Endodermal cell (in vitro differentiated cells): ENCODE measurements at regions not wholly inside any gene's neighbourhood (a gene's known extent, or its start where the extent isn't known, plus 50 kb on each side); places are given as distances from the start of the nearest gene placed in this dataset.

Experiments
- DNase-seq: peaks from one replicate; pipeline ENCODE4 v3.0.0-alpha.2; 2017
- H3K27ac ChIP-seq: 2 replicates; pipeline ENCODE4 v1.5.1; 2013; ENCODE audit warnings: mild to moderate bottlenecking, low read depth, low read length, moderate library complexity
- H3K27me3 ChIP-seq: 2 replicates; pipeline ENCODE4 v1.6.1; 2013; ENCODE audit warnings: mild to moderate bottlenecking, low read length, moderate library complexity; ENCODE audit not compliant: insufficient read depth, control insufficient read depth, poor library complexity, severe bottlenecking
- H3K36me3 ChIP-seq: 2 replicates; pipeline ENCODE4 v1.7.0; 2013; ENCODE audit warnings: mild to moderate bottlenecking, low read length, moderate library complexity; ENCODE audit not compliant: control insufficient read depth, insufficient read depth
- H3K4me1 ChIP-seq: one replicate; pipeline ENCODE4 v1.7.0; 2013; ENCODE audit warnings: low read length; ENCODE audit not compliant: control insufficient read depth, insufficient read depth
- H3K4me3 ChIP-seq: 2 replicates; pipeline ENCODE4 v1.5.1; 2013; ENCODE audit warnings: mild to moderate bottlenecking, low read length, moderate library complexity
- H3K9ac ChIP-seq: 2 replicates; pipeline ENCODE4 v1.6.1; 2013; ENCODE audit warnings: mild to moderate bottlenecking, low read length, moderate library complexity; ENCODE audit not compliant: poor library complexity, severe bottlenecking; ENCODE audit errors: extremely low read depth
- H3K9me3 ChIP-seq: 2 replicates; pipeline ENCODE4 v1.6.1; 2013; ENCODE audit warnings: mild to moderate bottlenecking, low read length, moderate library complexity; ENCODE audit not compliant: control insufficient read depth
- H3K27ac Mint-ChIP-seq: 2 replicates; pipeline ENCODE4 v1.8.0; 2020; ENCODE audit warnings: mixed read lengths
- H3K27me3 Mint-ChIP-seq: 2 replicates; pipeline ENCODE4 v1.8.0; 2021; ENCODE audit warnings: mild to moderate bottlenecking, mixed read lengths; ENCODE audit not compliant: insufficient read depth
- H3K36me3 Mint-ChIP-seq: 2 replicates; pipeline ENCODE4 v1.8.0; 2020; ENCODE audit warnings: low read depth, mixed read lengths
- H3K4me1 Mint-ChIP-seq: 2 replicates; pipeline ENCODE4 v1.8.0; 2020; ENCODE audit warnings: mixed read lengths
- H3K4me3 Mint-ChIP-seq: 2 replicates; pipeline ENCODE4 v1.8.0; 2020; ENCODE audit warnings: mild to moderate bottlenecking, moderate library complexity, mixed read lengths
- H3K9me3 Mint-ChIP-seq: 2 replicates; pipeline ENCODE4 v1.8.0; 2020; ENCODE audit warnings: mild to moderate bottlenecking, mixed read lengths
- CTCF ChIP-seq: fragments of 200-600 bp; sonication (generic); conservative IDR thresholded peaks from 2 replicates; pipeline ENCODE4 v1.5.0; 2021; ENCODE audit warnings: antibody characterized with exemption, mild to moderate bottlenecking
- WGBS, 2 experiments: methylation state at CpG; one replicate each; pipeline versions ENCODE4 v1.1.5 to v1.1.7; 2013; ENCODE audit warnings: missing lambda C conversion rate in 2 of 2, mixed read lengths in 1 of 2; ENCODE audit not compliant: insufficient coverage in 1 of 2, insufficient read length in 1 of 2; 5-methylcytosine and 5-hydroxymethylcytosine counted together

- no peak overlapping the region for H3K9ac ChIP-seq
- H3K4me3 ChIP-seq: no peak overlapping the region
- no peaks in the 10 kb centered on the region for H3K4me1 ChIP-seq
- Mint-ChIP-seq H3K4me1 (no peaks in the 10 kb centered on the region), H3K27ac (no peak overlapping the region), H3K9me3 (peaks cover 6% of the 10 kb centered on the region), H3K36me3 (no peaks in the 10 kb centered on the region), H3K27me3 (no peaks in the 10 kb centered on the region), H3K4me3 (no peak overlapping the region)
- 92 to 95% methylated on average over 5 to 22 of the region's 22 CpGs for WGBS, 2 experiments
- no peaks in the 10 kb centered on the region for H3K27me3 ChIP-seq
- DNase-seq: no peak
- no peaks in the 10 kb centered on the region for H3K36me3 ChIP-seq
- TF ChIP-seq CTCF: no peak
- H3K9me3 ChIP-seq: no peaks in the 10 kb centered on the region
- H3K27ac ChIP-seq: no peak overlapping the region
These were observed 963.7 kb upstream of the CRIM1 start for GRCh38 chr2:35391736-35392442.

GRCh38 chr2:35378791-35379190, 976.8 kb upstream of the CRIM1 start:
- H3K4me1 Mint-ChIP-seq: peaks cover 4% of the 10 kb centered on the region
- 100% methylated on average over 1 of the region's 1 CpG; no CpG with 5 or more reads in 1 of the 2 experiments for WGBS, 2 experiments

GRCh38 chr2:35374845-35375244, 980.7 kb upstream of the CRIM1 start:
- Histone ChIP-seq H3K9ac (no peak overlapping the region), H3K27me3 (no peaks in the 10 kb centered on the region), H3K4me3 (no peak overlapping the region), H3K27ac (no peak overlapping the region), H3K9me3 (peaks cover 19% of the 10 kb centered on the region), H3K4me1 (peaks cover 2% of the 10 kb centered on the region), H3K36me3 (no peaks in the 10 kb centered on the region)
- Mint-ChIP-seq H3K36me3 (peaks cover 2% of the 10 kb centered on the region), H3K27ac (no peak overlapping the region), H3K9me3 (peaks cover 19% of the 10 kb centered on the region), H3K4me3 (no peak overlapping the region), H3K27me3 (no peaks in the 10 kb centered on the region), H3K4me1 (peaks cover 15% of the 10 kb centered on the region)
- 93 to 96% methylated on average over 4 of the region's 4 CpGs for WGBS, 2 experiments
- DNase-seq: no peak
- no peak for TF ChIP-seq CTCF

More at GRCh38 chr2:35378791-35379190, 976.8 kb upstream of the CRIM1 start:
- no peaks in the 10 kb centered on the region for H3K27me3 ChIP-seq
- H3K4me1 ChIP-seq: no peaks in the 10 kb centered on the region
- no peak for TF ChIP-seq CTCF
- no peak overlapping the region for H3K27ac Mint-ChIP-seq
- H3K4me3 Mint-ChIP-seq: no peak overlapping the region
- H3K27me3 Mint-ChIP-seq: no peaks in the 10 kb centered on the region
- H3K9ac ChIP-seq: no peak overlapping the region
- H3K9me3 Mint-ChIP-seq: peaks cover under 1% of the 10 kb centered on the region
- no peak for DNase-seq
- H3K27ac ChIP-seq: no peak overlapping the region
- H3K36me3 ChIP-seq: no peaks in the 10 kb centered on the region
- peaks cover under 1% of the 10 kb centered on the region for H3K36me3 Mint-ChIP-seq
- peaks cover 4% of the 10 kb centered on the region for H3K9me3 ChIP-seq
- H3K4me3 ChIP-seq: no peak overlapping the region
